ENCODE measurements at regions not wholly inside any gene's neighbourhood (a gene's known extent, or its start where the extent isn't known, plus 50 kb on each side); places are given as distances from the start of the nearest gene placed in this dataset.

DNA sequence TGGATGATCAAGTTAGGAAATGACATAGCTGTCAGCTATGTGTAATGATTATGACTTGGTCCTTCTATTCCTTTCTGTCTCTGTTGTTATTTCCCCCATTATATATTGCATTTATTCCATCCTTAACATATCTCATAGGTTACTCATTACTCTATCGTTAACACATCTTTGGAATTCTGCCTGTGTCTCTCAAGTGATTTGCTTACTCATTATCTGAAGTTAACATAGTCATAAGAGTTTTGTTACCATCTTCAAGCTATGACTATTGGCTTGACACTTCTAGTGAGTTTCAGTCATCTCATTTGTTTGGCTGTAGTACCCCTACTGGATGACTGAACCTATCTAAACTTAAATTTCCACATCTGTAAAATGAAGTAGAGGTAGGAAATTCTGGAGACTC, 286.1 kb upstream of the PPP1R2C start:
- no peak overlapping the region for H3K27ac ChIP-seq (ENCODE audit: low read depth in 1 of 2, low read length in 2 of 2)
- no peaks in the 10 kb centered on the region for H3K9me3 ChIP-seq (ENCODE audit: control insufficient read depth in 4 of 4, low read length in 3 of 4)
- DNase-seq (ENCODE audit: low spot score), result no peak
- WGBS, result 97% methylated on average over 1 of the region's 1 CpG
- no peaks in the 10 kb centered on the region for H3K36me3 ChIP-seq (ENCODE audit: control insufficient read depth in 4 of 4, insufficient read depth in 3 of 4, low read depth in 1 of 4, low read length in 3 of 4)
- no peak overlapping the region for H3K9ac ChIP-seq (ENCODE audit: low read depth in 1 of 2, low read length in 2 of 2)
- no peaks in the 10 kb centered on the region for H3K27me3 ChIP-seq (ENCODE audit: control insufficient read depth in 4 of 4, insufficient read depth in 4 of 4, low read length in 3 of 4)
- TF ChIP-seq, protein P1, sequence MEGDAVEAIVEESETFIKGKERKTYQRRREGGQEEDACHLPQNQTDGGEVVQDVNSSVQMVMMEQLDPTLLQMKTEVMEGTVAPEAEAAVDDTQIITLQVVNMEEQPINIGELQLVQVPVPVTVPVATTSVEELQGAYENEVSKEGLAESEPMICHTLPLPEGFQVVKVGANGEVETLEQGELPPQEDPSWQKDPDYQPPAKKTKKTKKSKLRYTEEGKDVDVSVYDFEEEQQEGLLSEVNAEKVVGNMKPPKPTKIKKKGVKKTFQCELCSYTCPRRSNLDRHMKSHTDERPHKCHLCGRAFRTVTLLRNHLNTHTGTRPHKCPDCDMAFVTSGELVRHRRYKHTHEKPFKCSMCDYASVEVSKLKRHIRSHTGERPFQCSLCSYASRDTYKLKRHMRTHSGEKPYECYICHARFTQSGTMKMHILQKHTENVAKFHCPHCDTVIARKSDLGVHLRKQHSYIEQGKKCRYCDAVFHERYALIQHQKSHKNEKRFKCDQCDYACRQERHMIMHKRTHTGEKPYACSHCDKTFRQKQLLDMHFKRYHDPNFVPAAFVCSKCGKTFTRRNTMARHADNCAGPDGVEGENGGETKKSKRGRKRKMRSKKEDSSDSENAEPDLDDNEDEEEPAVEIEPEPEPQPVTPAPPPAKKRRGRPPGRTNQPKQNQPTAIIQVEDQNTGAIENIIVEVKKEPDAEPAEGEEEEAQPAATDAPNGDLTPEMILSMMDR (IDR thresholded peaks at IDR 0.05; ENCODE audit: low read depth, low read length, missing input control), result no peak
- TF ChIP-seq, protein P2, sequence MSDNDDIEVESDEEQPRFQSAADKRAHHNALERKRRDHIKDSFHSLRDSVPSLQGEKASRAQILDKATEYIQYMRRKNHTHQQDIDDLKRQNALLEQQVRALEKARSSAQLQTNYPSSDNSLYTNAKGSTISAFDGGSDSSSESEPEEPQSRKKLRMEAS (IDR thresholded peaks at IDR 0.05), result no peak
- TF ChIP-seq NR2F2 (IDR thresholded peaks at IDR 0.05), result no peak
- TF ChIP-seq JUND (IDR thresholded peaks at IDR 0.05), result no peak
- no peak for TF ChIP-seq TAF1 (conservative IDR thresholded peaks at IDR 0.05)
- no peak for TF ChIP-seq SP1 (IDR thresholded peaks at IDR 0.05)
- TF ChIP-seq EGR1 (IDR thresholded peaks at IDR 0.05; ENCODE audit: low read depth in 2 of 2), result no peak
- H3K4me3 ChIP-seq (ENCODE audit: low read depth in 1 of 3, low read length in 3 of 3), result no peak overlapping the region
- H3K4me1 ChIP-seq (ENCODE audit: control insufficient read depth in 4 of 4, insufficient read depth in 4 of 4, low read length in 3 of 4), result no peaks in the 10 kb centered on the region

GRCh38 chrX:43065978-43066377, 288.0 kb upstream of the PPP1R2C start:
- 68% methylated on average over 2 of the region's 2 CpGs for WGBS
- TF ChIP-seq EGR1 (IDR thresholded peaks at IDR 0.05; ENCODE audit: low read depth in 2 of 2) (no peak), RAD21 (IDR thresholded peaks at IDR 0.05) (no peak), FOXA1 (IDR thresholded peaks at IDR 0.05) (no peak), REST (IDR thresholded peaks at IDR 0.05) (no peak), YY1 (IDR thresholded peaks at IDR 0.05) (no peak), GABPA (IDR thresholded peaks at IDR 0.05 in 1 of 2, conservative IDR thresholded peaks at IDR 0.05 in 1 of 2) (no peak)
- TF ChIP-seq, protein P2 (IDR thresholded peaks at IDR 0.05), result no peak
- TF ChIP-seq, protein P3, sequence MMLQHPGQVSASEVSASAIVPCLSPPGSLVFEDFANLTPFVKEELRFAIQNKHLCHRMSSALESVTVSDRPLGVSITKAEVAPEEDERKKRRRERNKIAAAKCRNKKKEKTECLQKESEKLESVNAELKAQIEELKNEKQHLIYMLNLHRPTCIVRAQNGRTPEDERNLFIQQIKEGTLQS (IDR thresholded peaks at IDR 0.05), result no peak
- no peaks in the 10 kb centered on the region for H3K9me3 ChIP-seq (ENCODE audit: control insufficient read depth in 4 of 4, low read length in 3 of 4)

More at GRCh38 chrX:43065978-43066377, 288.0 kb upstream of the PPP1R2C start:
- Histone ChIP-seq H3K4me3 (ENCODE audit: low read depth in 1 of 3, low read length in 3 of 3) (no peak overlapping the region), H3K36me3 (ENCODE audit: control insufficient read depth in 4 of 4, insufficient read depth in 3 of 4, low read depth in 1 of 4, low read length in 3 of 4) (no peaks in the 10 kb centered on the region), H3K9ac (ENCODE audit: low read depth in 1 of 2, low read length in 2 of 2) (no peak overlapping the region), H3K27me3 (ENCODE audit: control insufficient read depth in 4 of 4, insufficient read depth in 4 of 4, low read length in 3 of 4) (no peaks in the 10 kb centered on the region), H3K4me1 (ENCODE audit: control insufficient read depth in 4 of 4, insufficient read depth in 4 of 4, low read length in 3 of 4) (no peaks in the 10 kb centered on the region), H3K27ac (ENCODE audit: low read depth in 1 of 2, low read length in 2 of 2) (no peak overlapping the region)
- no peak for DNase-seq (ENCODE audit: low spot score)

All from liver (tissue), 8 donors.